Adipocyte (in vitro differentiated cells): ENCODE measurements at regions not wholly inside any gene's neighbourhood (a gene's known extent, or its start where the extent isn't known, plus 50 kb on each side); places are given as distances from the start of the nearest gene placed in this dataset.
"Not testable (repeated sequence)": the region's sequence is repeated elsewhere in the genome, so short reads cannot be mapped to it uniquely, and the experiment has no call there.

Source experiments
- DNase-seq: peaks from one replicate; pipeline ENCODE4 v3.0.0-alpha.2; 2015; ENCODE audit warnings: low read depth
- H3K27me3 ChIP-seq: replicated peaks from 2 replicates; pipeline ENCODE4 v1.7.0; 2013; ENCODE audit warnings: mild to moderate bottlenecking, low read length, moderate library complexity; ENCODE audit not compliant: control insufficient read depth, insufficient read depth
- H3K36me3 ChIP-seq: 2 replicates; pipeline ENCODE4 v1.7.0; 2013; ENCODE audit warnings: low read length, mild to moderate bottlenecking, moderate library complexity; ENCODE audit not compliant: control insufficient read depth, insufficient read depth, severe bottlenecking
- H3K4me1 ChIP-seq: 2 replicates; pipeline ENCODE4 v1.7.0; 2013; ENCODE audit warnings: mild to moderate bottlenecking, low read length, moderate library complexity; ENCODE audit not compliant: control insufficient read depth, insufficient read depth
- H3K4me3 ChIP-seq: 2 replicates; pipeline ENCODE4 v1.7.0; 2013; ENCODE audit warnings: mild to moderate bottlenecking, low read length, moderate library complexity
- H3K9ac ChIP-seq: 2 replicates; pipeline ENCODE4 v1.7.0; 2013; ENCODE audit warnings: mild to moderate bottlenecking, low read length, moderate library complexity
- H3K9me3 ChIP-seq: 2 replicates; pipeline ENCODE4 v1.7.0; 2013; ENCODE audit warnings: mild to moderate bottlenecking, low read length, moderate library complexity; ENCODE audit not compliant: control insufficient read depth

- H3K4me3 ChIP-seq, H3K4me1 ChIP-seq, H3K9ac ChIP-seq, DNase-seq, H3K36me3 ChIP-seq, H3K27me3 ChIP-seq, H3K9me3 ChIP-seq: not testable (repeated sequence)
These were observed 241.3 kb downstream of the NPR3 start for GRCh38 chr5:32952421-32952820.

GRCh38 chr5:32953694-32954093 is 242.6 kb downstream of the NPR3 start:
- no peaks in the 10 kb centered on the region for H3K4me1 ChIP-seq
- no peaks in the 10 kb centered on the region for H3K9me3 ChIP-seq
- no peak overlapping the region for H3K4me3 ChIP-seq
- DNase-seq = no peak
- H3K36me3 ChIP-seq = no peaks in the 10 kb centered on the region
- no peak overlapping the region for H3K9ac ChIP-seq
- no peaks in the 10 kb centered on the region for H3K27me3 ChIP-seq

GRCh38 chr5:32955814-32956213 is 244.7 kb downstream of the NPR3 start:
- H3K9ac ChIP-seq = no peak overlapping the region
- no peaks in the 10 kb centered on the region for H3K27me3 ChIP-seq
- no peaks in the 10 kb centered on the region for H3K9me3 ChIP-seq
- no peaks in the 10 kb centered on the region for H3K36me3 ChIP-seq
- H3K4me3 ChIP-seq = no peak overlapping the region
- DNase-seq = no peak
- H3K4me1 ChIP-seq = peaks cover 10% of the 10 kb centered on the region

GRCh38 chr5:32960340-32961058 is 249.4 kb downstream of the NPR3 start:
- Histone ChIP-seq H3K4me1 (peaks cover 21% of the 10 kb centered on the region), H3K27me3 (no peaks in the 10 kb centered on the region), H3K9me3 (no peaks in the 10 kb centered on the region), H3K36me3 (no peaks in the 10 kb centered on the region), H3K9ac (no peak overlapping the region), H3K4me3 (no peak overlapping the region)
- no peak for DNase-seq

- H3K27me3 ChIP-seq = no peaks in the 10 kb centered on the region
- peaks cover 21% of the 10 kb centered on the region for H3K4me1 ChIP-seq
- no peak overlapping the region for H3K9ac ChIP-seq
- H3K36me3 ChIP-seq = no peaks in the 10 kb centered on the region
- no peak for DNase-seq
- H3K4me3 ChIP-seq = no peak overlapping the region
- H3K9me3 ChIP-seq = no peaks in the 10 kb centered on the region
These were observed 249.9 kb downstream of the NPR3 start for GRCh38 chr5:32961059-32961415.

- no peaks in the 10 kb centered on the region for H3K9me3 ChIP-seq
- no peak overlapping the region for H3K4me3 ChIP-seq
- H3K36me3 ChIP-seq = no peaks in the 10 kb centered on the region
- H3K9ac ChIP-seq = no peak overlapping the region
- DNase-seq = no peak
- no peaks in the 10 kb centered on the region for H3K27me3 ChIP-seq
- H3K4me1 ChIP-seq = peaks cover 21% of the 10 kb centered on the region
These were observed 253.1 kb downstream of the NPR3 start for GRCh38 chr5:32964261-32964660.

GRCh38 chr5:32973646-32974045 is 262.5 kb downstream of the NPR3 start:
- Histone ChIP-seq H3K4me1 (no peaks in the 10 kb centered on the region), H3K9me3 (no peaks in the 10 kb centered on the region), H3K27me3 (no peaks in the 10 kb centered on the region), H3K9ac (no peak overlapping the region), H3K4me3 (no peak overlapping the region), H3K36me3 (no peaks in the 10 kb centered on the region)
- no peak for DNase-seq

GRCh38 chr5:32975656-32976375 is 264.7 kb downstream of the NPR3 start:
- DNase-seq = peak; percentile 10
- no peaks in the 10 kb centered on the region for H3K9me3 ChIP-seq
- H3K4me1 ChIP-seq = no peaks in the 10 kb centered on the region
- H3K27me3 ChIP-seq = no peaks in the 10 kb centered on the region
- H3K9ac ChIP-seq = no peak overlapping the region
- no peaks in the 10 kb centered on the region for H3K36me3 ChIP-seq
- H3K4me3 ChIP-seq = no peak overlapping the region

GRCh38 chr5:32981061-32981460 is 269.9 kb downstream of the NPR3 start:
- no peaks in the 10 kb centered on the region for H3K27me3 ChIP-seq
- no peak overlapping the region for H3K4me3 ChIP-seq
- no peaks in the 10 kb centered on the region for H3K36me3 ChIP-seq
- DNase-seq = no peak
- no peaks in the 10 kb centered on the region for H3K9me3 ChIP-seq
- no peak overlapping the region for H3K9ac ChIP-seq
- peaks cover 7% of the 10 kb centered on the region for H3K4me1 ChIP-seq

GRCh38 chr5:32984851-32985610 is 273.9 kb downstream of the NPR3 start:
- no peak overlapping the region for H3K4me3 ChIP-seq
- H3K9me3 ChIP-seq = no peaks in the 10 kb centered on the region
- no peak overlapping the region for H3K9ac ChIP-seq
- DNase-seq = peak; percentile 18
- H3K4me1 ChIP-seq = peaks cover 9% of the 10 kb centered on the region
- no peaks in the 10 kb centered on the region for H3K36me3 ChIP-seq
- no peaks in the 10 kb centered on the region for H3K27me3 ChIP-seq

- peaks cover 8% of the 10 kb centered on the region for H3K4me1 ChIP-seq
- H3K9me3 ChIP-seq = no peaks in the 10 kb centered on the region
- no peak overlapping the region for H3K4me3 ChIP-seq
- H3K27me3 ChIP-seq = no peaks in the 10 kb centered on the region
- no peaks in the 10 kb centered on the region for H3K36me3 ChIP-seq
- no peak overlapping the region for H3K9ac ChIP-seq
- no peak for DNase-seq
These were observed 278.7 kb downstream of the NPR3 start for GRCh38 chr5:32989815-32990214.
